ENCODE measurements at regions not wholly inside any gene's neighbourhood (a gene's known extent, or its start where the extent isn't known, plus 50 kb on each side); places are given as distances from the start of the nearest gene placed in this dataset.

- H3K27me3 ChIP-seq (ENCODE audit: control insufficient read depth in 4 of 4, insufficient read depth in 4 of 4, low read length in 3 of 4) = no peaks in the 10 kb centered on the region
- H3K4me3 ChIP-seq (ENCODE audit: low read depth in 1 of 3, low read length in 3 of 3) = no peak overlapping the region
- 96% methylated on average over 4 of the region's 4 CpGs for WGBS
- no peak overlapping the region for H3K9ac ChIP-seq (ENCODE audit: low read depth in 1 of 2, low read length in 2 of 2)
- DNase-seq (ENCODE audit: low spot score) = no peak
- H3K36me3 ChIP-seq (ENCODE audit: control insufficient read depth in 4 of 4, insufficient read depth in 3 of 4, low read depth in 1 of 4, low read length in 3 of 4) = no peaks in the 10 kb centered on the region
- H3K4me1 ChIP-seq (ENCODE audit: control insufficient read depth in 4 of 4, insufficient read depth in 4 of 4, low read length in 3 of 4) = no peaks in the 10 kb centered on the region
- H3K27ac ChIP-seq (ENCODE audit: low read depth in 1 of 2, low read length in 2 of 2) = no peak overlapping the region
- no peak for TF ChIP-seq HNF4A (conservative IDR thresholded peaks at IDR 0.05)
- TF ChIP-seq JUND (IDR thresholded peaks at IDR 0.05) = no peak
- TF ChIP-seq EGR1 (IDR thresholded peaks at IDR 0.05; ENCODE audit: low read depth in 2 of 2) = no peak
- TF ChIP-seq REST (IDR thresholded peaks at IDR 0.05) = no peak
- no peak for TF ChIP-seq SP1 (IDR thresholded peaks at IDR 0.05)
- no peak for TF ChIP-seq FOXA2 (IDR thresholded peaks at IDR 0.05)
- no peak for TF ChIP-seq YY1 (IDR thresholded peaks at IDR 0.05)
- TF ChIP-seq TAF1 (conservative IDR thresholded peaks at IDR 0.05) = no peak
- TF ChIP-seq HNF4G (IDR thresholded peaks at IDR 0.05) = no peak
- no peak for TF ChIP-seq RXRA (IDR thresholded peaks at IDR 0.05)
- no peak for TF ChIP-seq GABPA (IDR thresholded peaks at IDR 0.05 in 1 of 2, conservative IDR thresholded peaks at IDR 0.05 in 1 of 2)
- no peak for TF ChIP-seq FOXA1 (IDR thresholded peaks at IDR 0.05)
- TF ChIP-seq NR2F2 (IDR thresholded peaks at IDR 0.05) = no peak
- no peak for TF ChIP-seq ZBTB33 (IDR thresholded peaks at IDR 0.05)
- H3K9me3 ChIP-seq (ENCODE audit: control insufficient read depth in 4 of 4, low read length in 3 of 4) = no peaks in the 10 kb centered on the region
Observed at GRCh38 chr18:61616111-61616610, 276.6 kb downstream of the RNF152 start.

DNA sequence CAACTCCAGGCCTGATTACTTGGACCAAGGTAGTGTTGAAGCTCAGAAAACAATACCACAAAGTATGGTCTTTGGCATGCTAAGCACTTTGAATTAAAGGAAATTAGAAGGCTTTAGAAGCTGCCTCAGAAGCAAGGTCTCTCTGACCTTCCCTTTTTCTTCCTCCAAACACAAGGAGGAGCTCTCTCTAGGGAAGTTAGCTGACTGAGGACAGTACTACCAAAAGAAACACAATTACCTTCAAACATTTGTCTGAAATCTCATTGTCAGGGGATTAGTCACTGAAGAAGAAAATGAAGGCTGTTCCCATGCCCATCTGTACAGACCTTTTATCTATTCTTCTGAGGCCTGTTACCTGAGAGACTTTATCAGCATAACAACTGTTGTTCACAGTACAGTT is 279.3 kb downstream of the CDH20 start:
- Histone ChIP-seq H3K36me3 (ENCODE audit: control insufficient read depth in 4 of 4, insufficient read depth in 3 of 4, low read depth in 1 of 4, low read length in 3 of 4) (no peaks in the 10 kb centered on the region), H3K27me3 (ENCODE audit: control insufficient read depth in 4 of 4, insufficient read depth in 4 of 4, low read length in 3 of 4) (no peaks in the 10 kb centered on the region), H3K4me3 (ENCODE audit: low read depth in 1 of 3, low read length in 3 of 3) (no peak overlapping the region), H3K27ac (ENCODE audit: low read depth in 1 of 2, low read length in 2 of 2) (no peak overlapping the region), H3K9me3 (ENCODE audit: control insufficient read depth in 4 of 4, low read length in 3 of 4) (no peaks in the 10 kb centered on the region), H3K4me1 (ENCODE audit: control insufficient read depth in 4 of 4, insufficient read depth in 4 of 4, low read length in 3 of 4) (no peaks in the 10 kb centered on the region), H3K9ac (ENCODE audit: low read depth in 1 of 2, low read length in 2 of 2) (no peak overlapping the region)
- DNase-seq (ENCODE audit: low spot score) = no peak
- TF ChIP-seq RAD21 (IDR thresholded peaks at IDR 0.05) = peak; percentile 38 to 64
- TF ChIP-seq JUND (IDR thresholded peaks at IDR 0.05) = no peak
- TF ChIP-seq FOXA1 (IDR thresholded peaks at IDR 0.05) = no peak
- TF ChIP-seq GABPA (IDR thresholded peaks at IDR 0.05 in 1 of 2, conservative IDR thresholded peaks at IDR 0.05 in 1 of 2) = no peak
- no peak for TF ChIP-seq SP1 (IDR thresholded peaks at IDR 0.05)
- TF ChIP-seq TAF1 (conservative IDR thresholded peaks at IDR 0.05) = no peak
- no peak for TF ChIP-seq HNF4A (conservative IDR thresholded peaks at IDR 0.05)

Measured in liver (tissue), 7 donors.